Activated naive CD4-positive, alpha-beta T cell treated with anti-CD3 and anti-CD28 coated beads, Interleukin-2, amount 10 ng/mL, durations not matched to agents 7 days and 5 days (primary cell): ENCODE measurements at regions not wholly inside any gene's neighbourhood (a gene's known extent, or its start where the extent isn't known, plus 50 kb on each side); places are given as distances from the start of the nearest gene placed in this dataset.

Experiments
- CTCF ChIA-PET: fragments of 350-600 bp; sonication (Branson Sonifier 250); formaldehyde crosslinking; loops from one replicate; lab custom pipeline; 2021; ENCODE audit warnings: antibody characterized with exemption; lab: Charles Lee
- DNase-seq: peaks from one replicate; pipeline ENCODE4 v3.0.0-alpha.2; 2020
- H3K27ac Mint-ChIP-seq: one replicate; pipeline ENCODE4 v1.8.0; 2021; ENCODE audit warnings: mild to moderate bottlenecking, moderate library complexity, mixed read lengths
- H3K27me3 Mint-ChIP-seq: one replicate; pipeline ENCODE4 v1.8.0; 2021; ENCODE audit warnings: mild to moderate bottlenecking, mixed read lengths
- H3K36me3 Mint-ChIP-seq: one replicate; pipeline ENCODE4 v1.8.0; 2021; ENCODE audit warnings: mixed read lengths
- H3K4me1 Mint-ChIP-seq: one replicate; pipeline ENCODE4 v1.8.0; 2021; ENCODE audit warnings: mixed read lengths
- H3K4me3 Mint-ChIP-seq: one replicate; pipeline ENCODE4 v1.8.0; 2021; ENCODE audit warnings: mild to moderate bottlenecking, moderate library complexity, mixed read lengths
- H3K9me3 Mint-ChIP-seq: one replicate; pipeline ENCODE4 v1.8.0; 2021; ENCODE audit warnings: mixed read lengths

DNA sequence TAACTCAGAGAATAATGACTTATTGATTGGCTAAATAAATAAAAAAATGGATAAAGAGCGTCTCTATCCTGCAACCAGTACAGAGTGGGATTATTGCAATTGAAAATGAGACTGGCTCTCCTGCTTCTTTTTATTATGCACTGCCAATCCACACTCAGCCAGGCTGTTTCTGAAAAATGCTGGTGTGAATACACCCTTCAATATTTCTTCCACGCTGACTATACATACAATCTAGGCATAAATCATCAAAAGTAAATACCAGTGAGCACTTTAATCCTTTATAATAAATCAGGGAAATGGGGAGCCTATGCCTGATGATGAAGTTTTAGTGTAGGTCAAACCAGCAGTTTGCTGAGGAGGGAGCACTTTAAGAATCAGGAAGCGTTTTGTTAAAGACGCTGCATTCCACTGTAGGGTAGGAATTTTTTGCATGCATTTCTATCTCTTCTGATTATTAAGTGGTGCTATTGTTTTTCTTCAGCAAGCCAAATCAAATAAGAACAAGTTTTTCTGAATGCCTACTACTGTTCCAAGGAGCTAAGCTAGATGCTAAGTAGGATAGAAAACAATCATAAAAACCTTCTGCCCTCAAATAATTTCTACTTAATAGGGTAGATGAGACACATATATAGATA, 781.5 kb downstream of the TBL1XR1 start:
- Mint-ChIP-seq H3K9me3 (peaks cover 5% of the 10 kb centered on the region), H3K4me3 (no peak overlapping the region), H3K27me3 (no peaks in the 10 kb centered on the region), H3K36me3 (no peaks in the 10 kb centered on the region), H3K27ac (no peak overlapping the region), H3K4me1 (no peaks in the 10 kb centered on the region)
- DNase-seq = no peak
- CTCF ChIA-PET = no interaction called here

GRCh38 chr3:176412771-176413170, 784.5 kb downstream of the TBL1XR1 start:
- no peaks in the 10 kb centered on the region for H3K4me1 Mint-ChIP-seq
- no peaks in the 10 kb centered on the region for H3K27me3 Mint-ChIP-seq
- CTCF ChIA-PET = no interaction called here
- H3K36me3 Mint-ChIP-seq = no peaks in the 10 kb centered on the region
- H3K4me3 Mint-ChIP-seq = no peak overlapping the region
- DNase-seq = no peak
- no peak overlapping the region for H3K27ac Mint-ChIP-seq
- peaks cover 5% of the 10 kb centered on the region for H3K9me3 Mint-ChIP-seq

DNA sequence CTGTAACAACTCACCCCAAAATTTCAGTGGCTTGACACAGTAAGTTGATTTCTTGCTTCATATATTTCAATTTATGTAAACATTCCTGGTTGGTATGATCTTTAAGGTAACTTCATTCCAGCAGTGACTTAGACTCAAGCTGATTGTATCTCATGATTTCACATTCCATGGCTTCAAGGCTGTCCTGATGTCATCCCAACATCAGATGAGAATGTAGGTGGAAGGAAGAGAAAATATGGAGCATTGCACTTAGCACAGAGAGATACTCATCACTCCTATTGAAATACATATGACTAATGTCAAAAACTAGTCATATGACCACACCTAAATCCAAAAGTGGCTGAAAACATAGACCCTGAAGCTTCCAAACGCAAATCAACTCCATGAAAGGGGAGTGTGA, 793.8 kb downstream of the TBL1XR1 start:
- CTCF ChIA-PET = no interaction called here
- H3K9me3 Mint-ChIP-seq = peaks cover 3% of the 10 kb centered on the region
- H3K27ac Mint-ChIP-seq = no peak overlapping the region
- DNase-seq = no peak
- H3K4me3 Mint-ChIP-seq = no peak overlapping the region
- no peaks in the 10 kb centered on the region for H3K36me3 Mint-ChIP-seq
- H3K27me3 Mint-ChIP-seq = no peaks in the 10 kb centered on the region
- H3K4me1 Mint-ChIP-seq = no peaks in the 10 kb centered on the region

DNA sequence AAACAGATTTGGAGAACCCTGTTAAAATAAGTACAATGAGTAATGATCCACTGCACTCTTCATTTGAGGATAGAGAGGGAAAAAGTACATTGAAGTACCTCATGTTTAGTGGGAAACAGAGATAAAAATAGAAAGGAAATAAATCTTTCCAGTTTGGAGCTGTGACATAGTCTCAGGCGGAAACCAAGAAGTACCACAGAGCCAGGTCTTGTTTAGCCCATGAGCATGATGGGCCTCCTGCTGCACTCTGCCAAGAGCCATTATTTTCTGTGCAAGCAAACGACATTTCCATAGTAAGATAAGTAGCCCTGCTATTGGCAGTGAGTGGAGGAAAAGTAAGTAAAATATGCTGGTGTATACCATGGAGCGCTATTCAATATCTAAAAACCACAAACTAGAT, 796.1 kb downstream of the TBL1XR1 start:
- Mint-ChIP-seq H3K27me3 (no peaks in the 10 kb centered on the region), H3K9me3 (peaks cover 7% of the 10 kb centered on the region), H3K36me3 (no peaks in the 10 kb centered on the region), H3K27ac (no peak overlapping the region), H3K4me1 (no peaks in the 10 kb centered on the region), H3K4me3 (no peak overlapping the region)
- no peak for DNase-seq
- CTCF ChIA-PET = no interaction called here

DNA sequence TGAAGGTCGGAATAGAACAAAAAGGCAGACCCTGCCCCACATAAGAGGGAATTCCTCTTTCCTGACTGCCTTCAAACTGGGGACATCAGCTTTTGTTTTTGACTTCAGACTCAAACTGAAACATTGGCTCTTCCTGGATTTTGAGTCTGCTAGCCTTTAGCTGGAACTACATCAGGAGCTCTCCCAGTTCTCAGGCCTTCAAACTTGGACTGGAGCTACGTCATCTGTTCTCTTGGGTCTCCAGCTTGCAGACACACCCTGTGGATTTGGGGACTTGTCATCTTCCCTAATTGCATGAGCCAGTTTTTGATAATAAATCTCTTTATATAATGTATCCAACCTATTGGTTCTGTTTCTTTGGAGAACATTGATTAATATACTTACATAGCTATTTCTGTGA, 798.1 kb downstream of the TBL1XR1 start:
- H3K4me1 Mint-ChIP-seq = no peaks in the 10 kb centered on the region
- CTCF ChIA-PET = no interaction called here
- no peaks in the 10 kb centered on the region for H3K36me3 Mint-ChIP-seq
- no peak overlapping the region for H3K4me3 Mint-ChIP-seq
- H3K9me3 Mint-ChIP-seq = peaks cover 15% of the 10 kb centered on the region
- no peaks in the 10 kb centered on the region for H3K27me3 Mint-ChIP-seq
- no peak overlapping the region for H3K27ac Mint-ChIP-seq
- DNase-seq = no peak

DNA sequence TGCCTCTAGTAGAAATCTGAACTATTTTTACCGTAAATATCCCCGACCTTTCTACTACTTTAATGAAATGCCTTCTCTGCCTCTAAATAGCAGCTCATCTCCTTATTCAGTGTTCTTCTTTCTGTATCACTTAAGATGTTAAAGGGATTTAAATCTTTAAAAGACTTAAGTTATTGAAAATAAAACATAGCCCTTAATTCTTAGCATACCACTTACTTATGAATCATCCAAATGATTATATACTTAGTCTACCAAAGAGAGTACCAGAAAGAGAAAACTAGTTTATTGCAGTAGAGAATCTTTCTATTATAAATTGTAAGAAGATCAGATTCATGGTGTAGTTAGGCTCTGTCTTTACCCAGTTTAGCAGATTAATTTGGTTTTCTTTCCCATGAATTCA, 802.0 kb downstream of the TBL1XR1 start:
- peaks cover 17% of the 10 kb centered on the region for H3K9me3 Mint-ChIP-seq

DNA sequence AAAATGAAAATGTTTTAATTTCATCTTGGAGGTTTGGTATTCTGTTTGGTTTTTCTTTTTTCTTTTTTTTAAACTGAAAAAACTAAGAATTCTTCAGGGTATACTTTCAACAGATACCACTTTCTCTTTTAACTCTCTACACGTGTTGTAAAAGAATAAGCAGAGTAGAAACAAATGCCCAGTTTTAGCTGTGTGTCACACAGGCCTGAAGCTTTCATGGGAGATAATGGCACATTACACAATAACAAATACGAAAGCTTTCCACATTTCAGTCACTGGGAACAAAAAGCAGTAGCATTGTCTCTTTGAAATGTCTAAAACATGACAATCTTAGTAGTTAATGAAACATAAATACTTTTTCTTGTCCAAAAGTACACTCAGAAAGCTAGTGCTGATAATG, 818.5 kb downstream of the TBL1XR1 start:
- DNase-seq = no peak
- Mint-ChIP-seq H3K27ac (no peak overlapping the region), H3K27me3 (no peaks in the 10 kb centered on the region)

More for the DNA sequence above, 802.0 kb downstream of the TBL1XR1 start:
- CTCF ChIA-PET = no interaction called here
- no peaks in the 10 kb centered on the region for H3K36me3 Mint-ChIP-seq
- H3K27ac Mint-ChIP-seq = no peak overlapping the region
- H3K4me3 Mint-ChIP-seq = no peak overlapping the region
- no peaks in the 10 kb centered on the region for H3K27me3 Mint-ChIP-seq
- no peaks in the 10 kb centered on the region for H3K4me1 Mint-ChIP-seq
- DNase-seq = no peak

GRCh38 chr3:176376531-176376930, 820.8 kb downstream of the TBL1XR1 start:
- CTCF ChIA-PET = no interaction called here
- H3K4me3 Mint-ChIP-seq = no peak overlapping the region
- no peak overlapping the region for H3K27ac Mint-ChIP-seq
- no peaks in the 10 kb centered on the region for H3K36me3 Mint-ChIP-seq
- peaks cover 3% of the 10 kb centered on the region for H3K9me3 Mint-ChIP-seq
- no peaks in the 10 kb centered on the region for H3K27me3 Mint-ChIP-seq
- DNase-seq = no peak
- no peaks in the 10 kb centered on the region for H3K4me1 Mint-ChIP-seq

More for the DNA sequence above, 818.5 kb downstream of the TBL1XR1 start:
- H3K4me3 Mint-ChIP-seq = no peak overlapping the region
- H3K9me3 Mint-ChIP-seq = peaks cover 4% of the 10 kb centered on the region
- H3K36me3 Mint-ChIP-seq = no peaks in the 10 kb centered on the region
- no peaks in the 10 kb centered on the region for H3K4me1 Mint-ChIP-seq
- CTCF ChIA-PET = no interaction called here

DNA sequence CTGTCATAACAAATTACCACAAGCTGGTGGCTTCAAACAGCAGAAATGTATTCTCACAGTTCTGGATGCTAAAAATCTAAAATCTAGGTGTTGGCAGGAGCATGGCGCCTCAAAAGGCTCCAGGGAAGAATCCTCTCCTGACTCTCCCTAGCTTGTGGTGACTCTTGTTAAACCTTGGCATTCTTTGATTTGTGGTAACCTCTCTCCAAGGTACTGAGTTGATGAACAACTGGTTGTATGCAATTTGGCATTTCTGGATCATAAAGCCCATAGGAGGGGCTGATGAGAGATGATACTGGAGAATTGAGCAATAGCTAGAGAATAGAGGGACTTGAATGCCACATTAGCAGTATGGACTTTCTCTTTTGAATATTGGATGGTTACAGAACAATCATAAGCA, 821.8 kb downstream of the TBL1XR1 start:
- Mint-ChIP-seq H3K9me3 (peaks cover 2% of the 10 kb centered on the region), H3K4me1 (no peaks in the 10 kb centered on the region), H3K4me3 (no peak overlapping the region), H3K36me3 (no peaks in the 10 kb centered on the region), H3K27me3 (no peaks in the 10 kb centered on the region), H3K27ac (no peak overlapping the region)
- DNase-seq = no peak
- CTCF ChIA-PET = no interaction called here

- CTCF ChIA-PET = no interaction called here
- DNase-seq = no peak
- no peaks in the 10 kb centered on the region for H3K36me3 Mint-ChIP-seq
- no peaks in the 10 kb centered on the region for H3K4me1 Mint-ChIP-seq
- H3K27me3 Mint-ChIP-seq = no peaks in the 10 kb centered on the region
- no peak overlapping the region for H3K4me3 Mint-ChIP-seq
- peaks cover 12% of the 10 kb centered on the region for H3K9me3 Mint-ChIP-seq
- no peak overlapping the region for H3K27ac Mint-ChIP-seq
Observed at GRCh38 chr3:176362191-176362731, 835.0 kb downstream of the TBL1XR1 start.

- no peak for DNase-seq
- Mint-ChIP-seq H3K4me1 (no peaks in the 10 kb centered on the region), H3K27me3 (no peaks in the 10 kb centered on the region), H3K9me3 (peaks cover 12% of the 10 kb centered on the region), H3K4me3 (no peak overlapping the region), H3K36me3 (no peaks in the 10 kb centered on the region), H3K27ac (no peak overlapping the region)
- CTCF ChIA-PET = no interaction called here
Observed at GRCh38 chr3:176359211-176359610, 838.1 kb downstream of the TBL1XR1 start.

DNA sequence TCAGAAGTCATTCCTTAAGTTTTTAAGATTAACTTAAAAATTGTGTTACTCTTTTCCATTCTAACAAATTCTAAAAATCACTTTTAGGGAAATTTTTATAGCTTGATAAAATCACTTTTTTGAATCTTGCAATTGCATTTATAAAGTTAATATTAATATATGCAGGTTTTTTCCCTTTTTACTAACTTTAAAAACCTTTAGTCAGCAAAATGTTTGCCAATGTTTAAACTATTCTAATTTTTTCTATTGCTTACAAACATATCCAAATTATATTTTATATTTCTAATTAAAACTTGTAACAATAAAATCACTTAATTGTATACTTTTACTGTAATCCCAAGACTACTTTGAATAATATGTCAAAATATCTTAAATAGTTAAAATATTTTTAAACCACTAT, 839.4 kb downstream of the TBL1XR1 start:
- H3K27ac Mint-ChIP-seq = no peak overlapping the region
- CTCF ChIA-PET = no interaction called here
- no peak for DNase-seq

GRCh38 chr3:176354843-176355242, 842.4 kb downstream of the TBL1XR1 start:
- H3K4me1 Mint-ChIP-seq = no peaks in the 10 kb centered on the region
- H3K4me3 Mint-ChIP-seq = no peak overlapping the region
- DNase-seq = no peak
- no peak overlapping the region for H3K27ac Mint-ChIP-seq
- CTCF ChIA-PET = no interaction called here
- H3K36me3 Mint-ChIP-seq = no peaks in the 10 kb centered on the region
- H3K27me3 Mint-ChIP-seq = no peaks in the 10 kb centered on the region
- peaks cover 3% of the 10 kb centered on the region for H3K9me3 Mint-ChIP-seq

More for the DNA sequence above, 839.4 kb downstream of the TBL1XR1 start:
- H3K4me3 Mint-ChIP-seq = no peak overlapping the region
- H3K27me3 Mint-ChIP-seq = no peaks in the 10 kb centered on the region
- no peaks in the 10 kb centered on the region for H3K36me3 Mint-ChIP-seq
- H3K9me3 Mint-ChIP-seq = peaks cover 13% of the 10 kb centered on the region
- no peaks in the 10 kb centered on the region for H3K4me1 Mint-ChIP-seq

DNA sequence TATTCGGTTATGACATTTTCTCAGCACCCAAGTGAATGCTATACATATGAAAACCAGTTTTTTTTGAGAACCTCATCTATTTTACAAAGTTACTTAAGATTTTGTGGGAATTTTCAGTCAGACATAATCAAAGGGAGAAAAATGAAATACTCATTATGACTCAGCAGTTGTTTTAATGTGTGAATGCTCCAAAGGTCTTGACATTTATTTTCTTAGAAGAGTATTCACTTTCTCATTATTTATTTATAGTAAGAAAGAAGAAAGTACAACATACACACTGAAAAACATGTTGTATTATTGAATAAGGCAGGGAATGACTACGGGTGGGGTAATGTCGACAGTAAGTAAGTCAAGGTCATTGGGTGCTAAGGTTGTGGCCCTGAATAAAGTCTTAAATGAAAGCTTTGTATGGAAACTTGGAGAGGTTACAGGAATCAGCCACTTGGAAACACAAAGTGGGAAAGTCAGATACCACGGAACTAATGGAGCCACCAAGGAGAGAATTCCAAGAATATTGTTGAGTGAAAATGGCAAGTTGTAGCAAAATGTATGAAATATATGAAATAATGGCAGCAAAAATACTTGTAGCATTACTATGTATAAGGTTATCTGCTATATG, 844.5 kb downstream of the TBL1XR1 start:
- Mint-ChIP-seq H3K4me3 (no peak overlapping the region), H3K4me1 (no peaks in the 10 kb centered on the region), H3K27me3 (no peaks in the 10 kb centered on the region), H3K9me3 (peaks cover 7% of the 10 kb centered on the region), H3K36me3 (no peaks in the 10 kb centered on the region), H3K27ac (no peak overlapping the region)
- no peak for DNase-seq
- CTCF ChIA-PET = no interaction called here

DNA sequence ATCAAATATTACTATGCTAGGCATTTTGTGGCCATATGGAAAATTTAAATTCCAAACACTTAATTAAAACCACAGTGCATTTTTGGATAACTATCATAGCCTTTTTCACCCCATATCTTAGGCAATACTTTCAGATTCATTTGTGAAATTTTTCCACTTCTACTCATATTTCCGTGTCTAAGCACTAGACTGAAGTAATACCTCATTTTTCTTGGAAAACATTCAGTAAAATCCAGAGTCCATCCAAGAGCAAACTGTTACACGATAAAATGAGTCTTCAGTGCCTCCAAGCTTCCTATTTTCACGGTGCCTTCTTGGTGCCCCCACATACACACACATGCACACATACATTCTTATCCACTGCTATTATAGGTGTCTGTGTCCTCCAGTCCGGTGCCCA, 845.9 kb downstream of the TBL1XR1 start:
- no peak for DNase-seq
- no peaks in the 10 kb centered on the region for H3K36me3 Mint-ChIP-seq
- CTCF ChIA-PET = no interaction called here
- H3K4me3 Mint-ChIP-seq = no peak overlapping the region
- H3K4me1 Mint-ChIP-seq = no peaks in the 10 kb centered on the region
- peaks cover 7% of the 10 kb centered on the region for H3K9me3 Mint-ChIP-seq
- no peak overlapping the region for H3K27ac Mint-ChIP-seq
- H3K27me3 Mint-ChIP-seq = no peaks in the 10 kb centered on the region
